ENCODE measurements at regions not wholly inside any gene's neighbourhood (a gene's known extent, or its start where the extent isn't known, plus 50 kb on each side); places are given as distances from the start of the nearest gene placed in this dataset.

DNA sequence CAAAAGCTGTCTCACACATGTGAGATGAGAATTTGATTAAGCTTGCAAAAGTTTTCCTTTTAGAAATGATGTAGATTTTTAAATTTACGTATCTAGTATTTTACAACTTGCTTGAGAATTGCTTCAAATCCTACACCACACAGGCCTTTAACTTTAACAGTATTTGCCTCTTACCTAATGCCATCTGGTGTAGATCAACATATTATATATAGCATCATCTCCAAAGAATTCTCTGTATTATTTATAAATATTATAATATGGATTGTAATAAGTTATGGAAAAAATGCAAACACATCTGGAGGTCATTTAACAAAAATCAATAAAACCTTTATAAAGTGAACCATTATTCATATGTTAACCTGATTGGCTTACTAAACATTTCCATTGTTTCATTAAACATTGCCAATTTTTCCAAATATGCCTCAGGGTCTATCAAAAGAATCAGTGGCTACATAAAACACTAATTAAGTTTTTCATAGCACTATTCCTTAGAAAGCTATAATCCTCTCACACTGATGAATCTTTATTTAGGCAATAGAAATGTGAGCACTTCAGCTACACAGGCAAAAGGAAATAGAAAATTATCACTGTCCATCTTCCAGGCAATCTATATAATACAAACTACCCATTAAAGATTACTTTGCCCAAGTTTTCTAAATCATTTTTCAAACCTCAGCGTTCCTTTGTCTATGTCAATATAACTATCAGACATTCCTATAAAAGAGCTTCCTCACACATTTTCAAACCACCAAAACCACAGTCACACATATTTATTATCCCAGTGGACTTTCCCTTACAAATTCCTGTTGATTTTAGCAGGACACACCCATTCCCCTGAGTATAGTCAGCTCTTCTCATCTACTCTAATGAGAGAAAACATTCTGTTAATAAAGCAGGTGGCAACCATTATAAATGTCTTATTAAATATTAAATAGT is 83.5 kb upstream of the INTU start:
- TF ChIP-seq, protein P1, sequence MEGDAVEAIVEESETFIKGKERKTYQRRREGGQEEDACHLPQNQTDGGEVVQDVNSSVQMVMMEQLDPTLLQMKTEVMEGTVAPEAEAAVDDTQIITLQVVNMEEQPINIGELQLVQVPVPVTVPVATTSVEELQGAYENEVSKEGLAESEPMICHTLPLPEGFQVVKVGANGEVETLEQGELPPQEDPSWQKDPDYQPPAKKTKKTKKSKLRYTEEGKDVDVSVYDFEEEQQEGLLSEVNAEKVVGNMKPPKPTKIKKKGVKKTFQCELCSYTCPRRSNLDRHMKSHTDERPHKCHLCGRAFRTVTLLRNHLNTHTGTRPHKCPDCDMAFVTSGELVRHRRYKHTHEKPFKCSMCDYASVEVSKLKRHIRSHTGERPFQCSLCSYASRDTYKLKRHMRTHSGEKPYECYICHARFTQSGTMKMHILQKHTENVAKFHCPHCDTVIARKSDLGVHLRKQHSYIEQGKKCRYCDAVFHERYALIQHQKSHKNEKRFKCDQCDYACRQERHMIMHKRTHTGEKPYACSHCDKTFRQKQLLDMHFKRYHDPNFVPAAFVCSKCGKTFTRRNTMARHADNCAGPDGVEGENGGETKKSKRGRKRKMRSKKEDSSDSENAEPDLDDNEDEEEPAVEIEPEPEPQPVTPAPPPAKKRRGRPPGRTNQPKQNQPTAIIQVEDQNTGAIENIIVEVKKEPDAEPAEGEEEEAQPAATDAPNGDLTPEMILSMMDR (IDR thresholded peaks at IDR 0.05): no peak
- no peak for TF ChIP-seq POLR2A (IDR thresholded peaks at IDR 0.05)
- no peak for TF ChIP-seq POLR2AphosphoS5 (IDR thresholded peaks at IDR 0.05; ENCODE audit: insufficient read depth in 1 of 2, low read depth in 1 of 2)
